Erythroblast (primary cell): ENCODE measurements at regions not wholly inside any gene's neighbourhood (a gene's known extent, or its start where the extent isn't known, plus 50 kb on each side); places are given as distances from the start of the nearest gene placed in this dataset.

Source experiments
- DNase-seq, 2 experiments: peaks; one replicate each; lab custom pipeline; 2025; lab: John Stamatoyannopoulos, UW
- GATA1 ChIP-seq: IDR thresholded peaks from 2 replicates; pipeline ENCODE4 v1.6.1; 2011; ENCODE audit warnings: low read depth, mild to moderate bottlenecking, control low read depth, low read length, moderate library complexity
- POLR2A ChIP-seq: IDR thresholded peaks from 2 replicates; pipeline ENCODE4 v1.6.1; 2011; ENCODE audit warnings: mild to moderate bottlenecking, low read length

- TF ChIP-seq GATA1 = no peak
- TF ChIP-seq POLR2A = no peak
- DNase-seq = no peak
These were observed 282.3 kb upstream of the CCL2 start for GRCh38 chr17:33972763-33973162.

GRCh38 chr17:33973491-33973890 is 281.6 kb upstream of the CCL2 start:
- TF ChIP-seq POLR2A (no peak), GATA1 (no peak)
- DNase-seq = no peak

- DNase-seq = no peak
These were observed 280.8 kb upstream of the CCL2 start for GRCh38 chr17:33974276-33974675.

DNA sequence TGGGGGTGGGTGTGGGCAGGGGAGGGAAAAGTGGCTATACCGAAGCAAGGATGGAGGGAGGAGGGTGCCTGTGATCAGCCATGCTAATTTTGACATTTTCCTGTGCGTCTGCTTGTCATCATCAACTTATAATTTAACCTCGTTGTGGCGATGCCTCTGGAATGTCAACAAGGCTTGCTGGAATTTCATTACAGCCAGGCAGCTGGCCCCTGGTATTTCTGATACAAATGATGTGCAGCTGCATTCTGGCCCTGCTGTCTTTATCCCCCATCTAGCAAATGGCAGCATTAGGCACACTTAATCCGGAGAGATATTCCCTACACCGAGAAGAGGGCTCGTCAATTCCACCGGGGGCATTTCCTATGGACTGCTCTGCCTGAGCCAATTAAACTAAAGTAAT is 278.3 kb upstream of the CCL2 start:
- TF ChIP-seq POLR2A = no peak
- TF ChIP-seq GATA1 = no peak
- DNase-seq = no peak

More at GRCh38 chr17:33974276-33974675, 280.8 kb upstream of the CCL2 start:
- TF ChIP-seq POLR2A (no peak), GATA1 (no peak)

GRCh38 chr17:33977729-33978514 is 277.2 kb upstream of the CCL2 start:
- DNase-seq = no peak
- no peak for TF ChIP-seq GATA1
- no peak for TF ChIP-seq POLR2A

- TF ChIP-seq GATA1 = no peak
- no peak for TF ChIP-seq POLR2A
- DNase-seq = peak in 1 of 2 experiments; percentile 5
These were observed 276.2 kb upstream of the CCL2 start for GRCh38 chr17:33978889-33979288.

- TF ChIP-seq GATA1 (no peak), POLR2A (no peak)
- DNase-seq = no peak
These were observed 274.9 kb upstream of the CCL2 start for GRCh38 chr17:33980193-33980592.

GRCh38 chr17:33981711-33982601 is 273.1 kb upstream of the CCL2 start:
- DNase-seq = no peak
- TF ChIP-seq POLR2A (no peak), GATA1 (no peak)

DNA sequence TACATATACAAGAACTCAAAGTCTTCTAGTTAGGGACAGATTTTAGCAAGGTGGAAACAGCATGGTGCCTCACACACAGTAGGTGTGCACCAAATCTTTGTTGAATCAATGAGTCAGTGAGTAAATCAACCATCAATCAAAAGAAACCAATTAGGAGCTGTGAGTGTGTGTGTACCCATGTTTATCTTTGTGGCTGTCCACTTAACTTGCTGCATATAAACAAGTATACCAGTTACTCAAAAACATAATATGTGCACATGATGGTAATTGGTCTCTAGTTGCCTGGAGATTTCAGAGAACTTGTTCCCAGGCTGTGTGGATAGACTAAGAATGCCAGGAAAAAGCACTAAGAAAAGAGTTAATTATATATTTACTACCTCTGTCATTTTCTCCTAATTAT is 272.2 kb upstream of the CCL2 start:
- TF ChIP-seq POLR2A = no peak
- TF ChIP-seq GATA1 = no peak
- DNase-seq = no peak

DNA sequence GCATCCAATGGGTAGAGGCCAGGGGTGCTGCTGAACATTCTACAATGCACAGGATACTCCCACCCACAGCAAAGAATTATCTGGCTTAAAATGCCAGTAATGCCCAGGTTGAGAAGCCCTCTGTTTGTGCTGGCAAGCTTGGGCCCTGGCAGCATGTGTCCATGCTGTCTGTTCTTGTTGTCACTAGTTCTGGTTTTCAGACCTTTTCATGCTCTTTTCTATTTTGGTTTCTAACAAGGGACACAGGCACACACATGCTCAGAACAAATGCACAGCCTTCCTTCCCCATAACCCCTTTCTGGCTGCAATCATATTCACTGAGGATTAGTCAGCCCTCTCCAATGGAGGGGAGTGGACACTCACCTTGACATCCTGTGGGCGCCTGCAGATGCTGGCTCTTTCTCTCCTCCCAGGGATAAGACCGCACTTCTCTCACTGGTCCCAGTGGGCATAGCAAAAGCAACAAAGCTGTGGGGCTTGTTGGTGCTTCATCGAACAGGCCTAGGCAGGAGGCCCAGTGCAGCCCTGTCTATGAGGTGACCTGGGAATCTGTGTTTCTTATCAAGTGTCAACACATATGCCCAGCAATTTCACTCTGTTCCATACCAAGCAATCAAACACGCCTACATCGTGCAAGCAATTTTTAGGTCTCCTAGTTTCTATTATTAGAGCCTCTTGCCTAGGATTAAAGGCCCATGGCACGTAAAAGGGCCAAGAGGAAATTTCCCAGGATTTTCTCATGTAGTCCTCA is 271.1 kb upstream of the CCL2 start:
- DNase-seq = no peak
- no peak for TF ChIP-seq GATA1
- TF ChIP-seq POLR2A = no peak

GRCh38 chr17:33986088-33986487 is 269.0 kb upstream of the CCL2 start:
- TF ChIP-seq GATA1 = no peak

DNA sequence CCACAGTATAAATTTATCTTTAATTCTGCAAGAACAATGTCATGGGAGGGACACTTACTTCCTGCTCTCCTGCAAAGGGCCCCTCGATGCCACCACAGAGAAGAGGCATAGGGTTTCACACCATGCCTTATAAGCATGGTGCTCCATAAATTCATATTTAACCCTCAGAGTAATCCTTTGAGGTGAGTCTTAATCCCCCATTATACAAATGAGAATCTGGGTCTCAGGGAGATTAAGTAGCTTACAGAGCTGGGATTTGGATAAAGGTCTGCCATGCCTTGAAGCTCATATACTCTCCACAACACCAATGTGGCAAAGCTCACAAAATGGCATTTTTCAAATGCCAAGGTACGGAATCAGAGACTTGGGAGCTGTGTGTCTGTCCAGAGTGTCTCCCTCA is 268.5 kb upstream of the CCL2 start:
- TF ChIP-seq GATA1 = no peak
- no peak for TF ChIP-seq POLR2A
- no peak for DNase-seq

More at GRCh38 chr17:33986088-33986487, 269.0 kb upstream of the CCL2 start:
- DNase-seq = peak in 1 of 2 experiments; percentile 10

DNA sequence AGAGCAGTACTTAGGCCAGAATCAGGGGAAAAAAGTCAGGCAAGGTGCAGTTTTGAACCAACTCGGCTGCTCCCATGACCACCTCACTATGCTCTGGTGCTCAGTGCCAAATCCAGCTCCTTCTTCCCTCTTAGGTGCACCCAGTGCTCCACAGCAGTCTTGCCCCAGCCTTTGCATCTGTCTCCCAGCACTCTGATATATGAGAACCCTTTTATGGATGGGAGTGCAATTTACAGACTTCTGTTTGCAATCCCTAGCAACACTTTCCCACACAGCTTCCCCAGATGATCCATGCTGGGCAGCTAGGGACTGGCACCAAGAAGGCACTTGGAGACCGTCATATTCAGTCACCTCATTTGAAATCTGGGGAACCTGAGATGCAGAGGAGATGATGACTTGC is 267.9 kb upstream of the CCL2 start:
- DNase-seq = no peak
- TF ChIP-seq GATA1 = no peak

DNA sequence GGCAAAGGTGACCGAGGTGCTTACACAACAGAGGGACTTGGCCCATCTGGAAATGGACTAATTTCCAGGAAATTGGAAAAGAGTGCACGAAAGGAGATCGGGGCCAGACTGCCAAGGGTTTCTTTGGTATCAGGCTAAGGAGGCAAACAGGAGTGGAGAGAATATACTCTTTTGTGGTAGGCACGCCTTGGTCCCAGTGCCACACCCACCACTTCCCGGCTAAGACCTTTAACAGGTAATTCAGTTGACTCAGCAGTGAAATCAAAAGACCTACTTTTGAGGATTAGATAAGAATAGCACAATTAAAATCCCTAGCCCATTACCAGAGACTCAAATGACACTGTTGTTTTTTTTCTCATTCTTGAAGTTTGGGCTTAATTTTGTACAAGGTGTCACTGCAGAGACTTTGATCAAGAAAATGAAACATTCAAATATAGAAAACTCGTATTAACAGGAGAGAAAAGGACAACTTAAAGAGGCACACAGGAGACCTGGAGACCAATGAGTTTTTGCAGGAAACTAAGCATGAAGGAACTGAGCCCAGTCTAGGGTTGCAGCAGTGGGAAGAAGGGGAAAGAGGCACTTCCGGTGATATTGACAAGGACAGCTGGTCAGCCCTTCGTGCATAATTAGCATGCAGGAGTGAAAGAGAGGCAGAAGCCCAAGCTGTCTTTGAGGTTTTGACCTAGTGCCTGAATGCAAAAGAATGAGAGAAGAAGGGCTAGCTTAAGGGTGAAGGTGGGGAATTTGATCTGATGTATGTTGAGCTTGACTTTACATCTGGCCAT is 265.5 kb upstream of the CCL2 start:
- no peak for TF ChIP-seq POLR2A
- TF ChIP-seq GATA1 = no peak
- no peak for DNase-seq
